ENCODE measurements at regions not wholly inside any gene's neighbourhood (a gene's known extent, or its start where the extent isn't known, plus 50 kb on each side); places are given as distances from the start of the nearest gene placed in this dataset.
"Not testable (repeated sequence)": the region's sequence is repeated elsewhere in the genome, so short reads cannot be mapped to it uniquely, and the experiment has no call there.

- TF ChIP-seq PBX3 (IDR thresholded peaks at IDR 0.05) (no peak), CTCF (IDR thresholded peaks at IDR 0.05) (no peak), RXRA (IDR thresholded peaks at IDR 0.05; ENCODE audit: borderline replicate concordance, low read depth) (no peak), RFX5 (IDR thresholded peaks at IDR 0.05; ENCODE audit: low read length) (no peak), GATA2 (CRISPR knock-in tag; IDR thresholded peaks at IDR 0.05) (no peak)
Measured at GRCh38 chr6:169085466-169085865, 168.2 kb downstream of the THBS2 start (continued).

- H3K9ac ChIP-seq; POLR2A ChIA-PET; H3K9me2 ChIP-seq; H4K20me1 ChIP-seq (ENCODE audit: insufficient read depth); H3K4me2 ChIP-seq; H3K4me3 ChIP-seq (ENCODE audit: low read depth in 2 of 2, low read length in 1 of 2); H3F3A ChIP-seq (replicated peaks; ENCODE audit: insufficient read depth); H2AFZ ChIP-seq (ENCODE audit: low read depth); H3K36me3 ChIP-seq (replicated peaks in 1 of 2; ENCODE audit: control insufficient read depth in 1 of 2, insufficient read depth in 2 of 2, low read length in 1 of 2); H3K27ac ChIP-seq (ENCODE audit: low read depth in 2 of 2, low read length in 1 of 2); CTCF ChIA-PET; H3K27me3 ChIP-seq (ENCODE audit: insufficient read depth); DNase-seq; H3K79me2 ChIP-seq (ENCODE audit: insufficient read depth); H3K4me1 ChIP-seq (ENCODE audit: control insufficient read depth in 1 of 2, insufficient read depth in 2 of 2, low read depth in 1 of 2, low read length in 1 of 2); H3K9me3 ChIP-seq: not testable (repeated sequence)
- WGBS (ENCODE audit: low lambda C conversion rate), result 85% methylated on average over 13 of the region's 13 CpGs
Measured at GRCh38 chr6:169084557-169084956, 169.1 kb downstream of the THBS2 start.

- CTCF ChIA-PET, result no interaction called here
- H3K9ac ChIP-seq, result no peak overlapping the region
- POLR2A ChIA-PET, result no interaction called here
Measured at GRCh38 chr6:169084067-169084466, 169.6 kb downstream of the THBS2 start.

More at GRCh38 chr6:169084067-169084466, 169.6 kb downstream of the THBS2 start:
- Histone ChIP-seq H3K9me3 (no peaks in the 10 kb centered on the region), H3K4me2 (no peak overlapping the region), H3F3A (replicated peaks; ENCODE audit: insufficient read depth) (no peaks in the 10 kb centered on the region), H3K9me2 (no peaks in the 10 kb centered on the region), H4K20me1 (ENCODE audit: insufficient read depth) (no peaks in the 10 kb centered on the region), H3K27me3 (ENCODE audit: insufficient read depth) (no peaks in the 10 kb centered on the region), H3K36me3 (replicated peaks in 1 of 2; ENCODE audit: control insufficient read depth in 1 of 2, insufficient read depth in 2 of 2, low read length in 1 of 2) (no peaks in the 10 kb centered on the region), H3K4me1 (ENCODE audit: control insufficient read depth in 1 of 2, insufficient read depth in 2 of 2, low read depth in 1 of 2, low read length in 1 of 2) (no peaks in the 10 kb centered on the region), H3K27ac (ENCODE audit: low read depth in 2 of 2, low read length in 1 of 2) (no peak overlapping the region), H3K4me3 (ENCODE audit: low read depth in 2 of 2, low read length in 1 of 2) (no peak overlapping the region), H2AFZ (ENCODE audit: low read depth) (no peak overlapping the region), H3K79me2 (ENCODE audit: insufficient read depth) (no peaks in the 10 kb centered on the region)
- TF ChIP-seq TEAD4 (IDR thresholded peaks at IDR 0.05; ENCODE audit: borderline replicate concordance, insufficient read depth) (no peak), USF1 (IDR thresholded peaks at IDR 0.05; ENCODE audit: borderline replicate concordance, low read depth) (no peak), SIN3A (IDR thresholded peaks at IDR 0.05; ENCODE audit: borderline replicate concordance, low read depth, low read length) (no peak), MAX (IDR thresholded peaks at IDR 0.05; ENCODE audit: low read depth) (no peak), POLR2AphosphoS5 (IDR thresholded peaks at IDR 0.05; ENCODE audit: low read depth, low read length) (no peak), IRF3 (IDR thresholded peaks at IDR 0.05; ENCODE audit: low read depth, low read length) (no peak), GATA2 (CRISPR knock-in tag; IDR thresholded peaks at IDR 0.05) (no peak), NRF1 (IDR thresholded peaks at IDR 0.05; ENCODE audit: low read depth, low read length) (no peak), SMC3 (IDR thresholded peaks at IDR 0.05; ENCODE audit: low read depth, low read length) (no peak), CHD2 (IDR thresholded peaks at IDR 0.05; ENCODE audit: low read length, partially characterized antibody) (no peak), MXI1 (IDR thresholded peaks at IDR 0.05; ENCODE audit: low read depth, low read length) (no peak)
- DNase-seq, result no peak
- WGBS (ENCODE audit: low lambda C conversion rate), result 79% methylated on average over 10 of the region's 10 CpGs
